Caco-2 (cell line): ENCODE measurements at regions not wholly inside any gene's neighbourhood (a gene's known extent, or its start where the extent isn't known, plus 50 kb on each side); places are given as distances from the start of the nearest gene placed in this dataset.

ENCODE experiments used
- BruUV-seq: library from RNA; stranded (reverse); fragments of 400-500 nt; replicated peaks from 2 replicates; lab custom pipeline; 2021; lab: Mats Ljungman, UMichigan
- CTCF ChIA-PET: fragments of 300-600 bp; sonication (Branson Sonifier 250); formaldehyde crosslinking; loops from one replicate; lab custom pipeline; 2022; ENCODE audit warnings: antibody characterized with exemption; lab: Charles Lee
- POLR2A ChIA-PET: fragments of 300-600 bp; sonication (Branson Sonifier 250); formaldehyde crosslinking; loops from one replicate; lab custom pipeline; 2022; ENCODE audit warnings: antibody characterized with exemption; lab: Charles Lee
- DNase-seq, 2 experiments: peaks; one replicate each; pipeline versions ENCODE4 v3.0.0 to v3.0.0-alpha.2; 2020 to 2022
- H3K27me3 ChIP-seq: replicated peaks from 2 replicates; pipeline ENCODE4 v1.6.0; 2011; ENCODE audit warnings: low read length; ENCODE audit not compliant: control insufficient read depth, insufficient read depth
- H3K36me3 ChIP-seq: 2 replicates; pipeline ENCODE4 v1.5.1; 2011; ENCODE audit warnings: low read length; ENCODE audit not compliant: control insufficient read depth, insufficient read depth
- H3K4me1 ChIP-seq: fragments of 250-450 bp; sonication (Bioruptor Pico); 2 replicates; pipeline ENCODE4 v1.5.1; 2020; ENCODE audit warnings: mild to moderate bottlenecking
- H3K4me3 ChIP-seq: 2 replicates; pipeline ENCODE4 v1.5.1; 2011; ENCODE audit warnings: low read depth, mild to moderate bottlenecking, control low read depth, low read length
- H3K9me3 ChIP-seq: fragments of 250-450 bp; sonication (Bioruptor Pico); 2 replicates; pipeline ENCODE4 v1.5.1; 2020; ENCODE audit warnings: mild to moderate bottlenecking, moderate library complexity
- H3K27ac Mint-ChIP-seq: one replicate; pipeline ENCODE4 v1.8.0; 2022; ENCODE audit warnings: mixed read lengths; ENCODE audit not compliant: unreplicated experiment
- H3K27me3 Mint-ChIP-seq: one replicate; pipeline ENCODE4 v1.8.0; 2022; ENCODE audit warnings: mixed read lengths; ENCODE audit not compliant: insufficient read depth, unreplicated experiment
- H3K36me3 Mint-ChIP-seq: one replicate; pipeline ENCODE4 v1.8.0; 2022; ENCODE audit warnings: mild to moderate bottlenecking, mixed read lengths; ENCODE audit not compliant: insufficient read depth, unreplicated experiment
- H3K4me1 Mint-ChIP-seq: one replicate; pipeline ENCODE4 v1.8.0; 2022; ENCODE audit warnings: low read depth, mixed read lengths; ENCODE audit not compliant: unreplicated experiment
- H3K4me3 Mint-ChIP-seq: one replicate; pipeline ENCODE4 v1.8.0; 2022; ENCODE audit warnings: mild to moderate bottlenecking, moderate library complexity, mixed read lengths; ENCODE audit not compliant: unreplicated experiment
- H3K9me3 Mint-ChIP-seq: one replicate; pipeline ENCODE4 v1.8.0; 2022; ENCODE audit warnings: mixed read lengths; ENCODE audit not compliant: unreplicated experiment
- CTCF ChIP-seq, 2 experiments: fragments of 200-600 bp in 1 of 2; IDR thresholded peaks; 1 replicate in 1 of 2; 2 replicates in 1 of 2; pipeline versions ENCODE4 v1.5.1 to v1.8.0; 2011 to 2022; ENCODE audit warnings: antibody characterized with exemption in 1 of 2, control low read depth in 1 of 2, inconsistent platforms in 1 of 2, low read depth in 1 of 2, low read length in 1 of 2, mild to moderate bottlenecking in 1 of 2, moderate library complexity in 1 of 2; ENCODE audit not compliant: insufficient read depth in 1 of 2, severe bottlenecking in 1 of 2, unreplicated experiment in 1 of 2
- intact Hi-C: fragments of 100-400 bp; cut with micrococcal nuclease; formaldehyde crosslinking; loops from one replicate; pipeline ENCODE4 v1.10.0; 2022; ENCODE audit not compliant: unreplicated experiment

GRCh38 chr18:22667156-22667555, 249.4 kb upstream of the CTAGE1 start:
- ChIA-PET CTCF (no interaction called here), POLR2A (no interaction called here)
- Mint-ChIP-seq H3K27me3 (no peaks in the 10 kb centered on the region), H3K36me3 (no peaks in the 10 kb centered on the region), H3K4me3 (no peak overlapping the region), H3K27ac (no peak overlapping the region), H3K4me1 (no peaks in the 10 kb centered on the region), H3K9me3 (peaks cover 10% of the 10 kb centered on the region)
- no peaks in the 10 kb centered on the region for H3K36me3 ChIP-seq
- no peak for TF ChIP-seq CTCF (IDR thresholded peaks at IDR 0.05; ENCODE audit: insufficient read depth in 1 of 2, low read depth in 1 of 2, low read length in 1 of 2, severe bottlenecking in 1 of 2, unreplicated experiment in 1 of 2)
- DNase-seq: no peak
- BruUV-seq: no TSS peak
- no peaks in the 10 kb centered on the region for H3K4me1 ChIP-seq
- H3K9me3 ChIP-seq: peaks cover 10% of the 10 kb centered on the region; the same call in 1 of the 2 replicates
- H3K27me3 ChIP-seq: no peaks in the 10 kb centered on the region
- intact Hi-C loops: no loop called here
- H3K4me3 ChIP-seq: no peak overlapping the region

- Histone ChIP-seq H3K27me3 (no peaks in the 10 kb centered on the region), H3K36me3 (no peaks in the 10 kb centered on the region), H3K4me3 (no peak overlapping the region), H3K9me3 (peaks cover 6% of the 10 kb centered on the region; the same call in 1 of the 2 replicates), H3K4me1 (no peaks in the 10 kb centered on the region)
- intact Hi-C loops: no loop called here
- peaks cover 7% of the 10 kb centered on the region for H3K9me3 Mint-ChIP-seq
- no peak for DNase-seq
- BruUV-seq: no TSS peak
- ChIA-PET POLR2A (no interaction called here), CTCF (no interaction called here)
- no peak overlapping the region for H3K27ac Mint-ChIP-seq
- H3K4me3 Mint-ChIP-seq: no peak overlapping the region
- no peaks in the 10 kb centered on the region for H3K27me3 Mint-ChIP-seq
- TF ChIP-seq CTCF (IDR thresholded peaks at IDR 0.05; ENCODE audit: insufficient read depth in 1 of 2, low read depth in 1 of 2, low read length in 1 of 2, severe bottlenecking in 1 of 2, unreplicated experiment in 1 of 2): no peak
- no peaks in the 10 kb centered on the region for H3K4me1 Mint-ChIP-seq
- no peaks in the 10 kb centered on the region for H3K36me3 Mint-ChIP-seq
These were observed 250.1 kb upstream of the CTAGE1 start for GRCh38 chr18:22667616-22668422.

- Mint-ChIP-seq H3K4me1 (no peaks in the 10 kb centered on the region), H3K9me3 (peaks cover under 1% of the 10 kb centered on the region), H3K27me3 (peaks cover 3% of the 10 kb centered on the region), H3K4me3 (no peak overlapping the region), H3K27ac (no peak overlapping the region), H3K36me3 (no peaks in the 10 kb centered on the region)
- ChIA-PET CTCF (no interaction called here), POLR2A (no interaction called here)
- no peak for DNase-seq
- intact Hi-C loops: no loop called here
- BruUV-seq: no TSS peak
- TF ChIP-seq CTCF (IDR thresholded peaks at IDR 0.05; ENCODE audit: insufficient read depth in 1 of 2, low read depth in 1 of 2, low read length in 1 of 2, severe bottlenecking in 1 of 2, unreplicated experiment in 1 of 2): no peak
- Histone ChIP-seq H3K4me3 (no peak overlapping the region), H3K27me3 (no peaks in the 10 kb centered on the region), H3K9me3 (0 out of 2 replicates have a peak, but pooled peaks cover 3% of the 10 kb centered on the region), H3K36me3 (no peaks in the 10 kb centered on the region), H3K4me1 (no peaks in the 10 kb centered on the region)
These were observed 250.8 kb upstream of the CTAGE1 start for GRCh38 chr18:22668496-22668895.
